ENCODE measurements at regions not wholly inside any gene's neighbourhood (a gene's known extent, or its start where the extent isn't known, plus 50 kb on each side); places are given as distances from the start of the nearest gene placed in this dataset.

- FAIRE-seq (no peak), DNase-seq (ENCODE audit: insufficient read length) (no peak)
- TF ChIP-seq POLR2A (IDR thresholded peaks at IDR 0.05; ENCODE audit: low read depth, low read length) = no peak
- TF ChIP-seq TAF1 (IDR thresholded peaks at IDR 0.05; ENCODE audit: borderline replicate concordance, low read depth, low read length) = no peak
- no peak for TF ChIP-seq POLR2AphosphoS5 (IDR thresholded peaks at IDR 0.05; ENCODE audit: low read depth, low read length)
Measured at GRCh38 chr11:64485074-64485473, 70.7 kb upstream of the SLC22A11 start.

- FAIRE-seq = peak; percentile 17
- DNase-seq (ENCODE audit: insufficient read length) = no peak
- TF ChIP-seq TAF1 (IDR thresholded peaks at IDR 0.05; ENCODE audit: borderline replicate concordance, low read depth, low read length) = no peak
- no peak for TF ChIP-seq POLR2AphosphoS5 (IDR thresholded peaks at IDR 0.05; ENCODE audit: low read depth, low read length)
- no peak for TF ChIP-seq POLR2A (IDR thresholded peaks at IDR 0.05; ENCODE audit: low read depth, low read length)
Measured at GRCh38 chr11:64489831-64490441, 65.8 kb upstream of the SLC22A11 start.

- FAIRE-seq (no peak), DNase-seq (ENCODE audit: insufficient read length) (no peak)
- TF ChIP-seq TAF1 (IDR thresholded peaks at IDR 0.05; ENCODE audit: borderline replicate concordance, low read depth, low read length) (no peak), POLR2A (IDR thresholded peaks at IDR 0.05; ENCODE audit: low read depth, low read length) (no peak), POLR2AphosphoS5 (IDR thresholded peaks at IDR 0.05; ENCODE audit: low read depth, low read length) (no peak)
Measured at GRCh38 chr11:64490562-64491216, 65.1 kb upstream of the SLC22A11 start.

GRCh38 chr11:64492561-64492960 lies 63.2 kb upstream of the SLC22A11 start:
- DNase-seq (ENCODE audit: insufficient read length) (no peak), FAIRE-seq (no peak)
- no peak for TF ChIP-seq TAF1 (IDR thresholded peaks at IDR 0.05; ENCODE audit: borderline replicate concordance, low read depth, low read length)

GRCh38 chr11:64498136-64498535 lies 57.6 kb upstream of the SLC22A11 start:
- TF ChIP-seq TAF1 (IDR thresholded peaks at IDR 0.05; ENCODE audit: borderline replicate concordance, low read depth, low read length) = no peak
- no peak for TF ChIP-seq POLR2A (IDR thresholded peaks at IDR 0.05; ENCODE audit: low read depth, low read length)
- no peak for TF ChIP-seq POLR2AphosphoS5 (IDR thresholded peaks at IDR 0.05; ENCODE audit: low read depth, low read length)
- DNase-seq (ENCODE audit: insufficient read length) (no peak), FAIRE-seq (no peak)

GRCh38 chr11:64499261-64500004 lies 56.3 kb upstream of the SLC22A11 start:
- TF ChIP-seq POLR2AphosphoS5 (IDR thresholded peaks at IDR 0.05; ENCODE audit: low read depth, low read length) = no peak
- no peak for TF ChIP-seq POLR2A (IDR thresholded peaks at IDR 0.05; ENCODE audit: low read depth, low read length)
- no peak for TF ChIP-seq TAF1 (IDR thresholded peaks at IDR 0.05; ENCODE audit: borderline replicate concordance, low read depth, low read length)
- FAIRE-seq (no peak), DNase-seq (ENCODE audit: insufficient read length) (no peak)

GRCh38 chr11:64500176-64501013 lies 55.3 kb upstream of the SLC22A11 start:
- DNase-seq (ENCODE audit: insufficient read length) = no peak
- FAIRE-seq = no peak
- TF ChIP-seq TAF1 (IDR thresholded peaks at IDR 0.05; ENCODE audit: borderline replicate concordance, low read depth, low read length) = no peak
- no peak for TF ChIP-seq POLR2AphosphoS5 (IDR thresholded peaks at IDR 0.05; ENCODE audit: low read depth, low read length)
- no peak for TF ChIP-seq POLR2A (IDR thresholded peaks at IDR 0.05; ENCODE audit: low read depth, low read length)

- no peak for FAIRE-seq
- no peak for TF ChIP-seq POLR2AphosphoS5 (IDR thresholded peaks at IDR 0.05; ENCODE audit: low read depth, low read length)
- no peak for TF ChIP-seq TAF1 (IDR thresholded peaks at IDR 0.05; ENCODE audit: borderline replicate concordance, low read depth, low read length)
- no peak for TF ChIP-seq POLR2A (IDR thresholded peaks at IDR 0.05; ENCODE audit: low read depth, low read length)
- DNase-seq (ENCODE audit: insufficient read length) = no peak
Measured at GRCh38 chr11:64501500-64502427, 54.0 kb upstream of the SLC22A11 start.

- DNase-seq (ENCODE audit: insufficient read length) = no peak
- no peak for TF ChIP-seq POLR2A (IDR thresholded peaks at IDR 0.05; ENCODE audit: low read depth, low read length)
- FAIRE-seq = no peak
Measured at GRCh38 chr11:64502634-64503033, 53.1 kb upstream of the SLC22A11 start.

GRCh38 chr11:64503186-64503753 lies 52.5 kb upstream of the SLC22A11 start:
- no peak for DNase-seq (ENCODE audit: insufficient read length)
- no peak for FAIRE-seq

More at GRCh38 chr11:64503186-64503753, 52.5 kb upstream of the SLC22A11 start:
- TF ChIP-seq TAF1 (IDR thresholded peaks at IDR 0.05; ENCODE audit: borderline replicate concordance, low read depth, low read length) = no peak
- no peak for TF ChIP-seq POLR2AphosphoS5 (IDR thresholded peaks at IDR 0.05; ENCODE audit: low read depth, low read length)
- no peak for TF ChIP-seq POLR2A (IDR thresholded peaks at IDR 0.05; ENCODE audit: low read depth, low read length)

Measured in GM12892 (cell line).